WTC11 (cell line): ENCODE measurements at regions not wholly inside any gene's neighbourhood (a gene's known extent, or its start where the extent isn't known, plus 50 kb on each side); places are given as distances from the start of the nearest gene placed in this dataset.

Experiments used
- CBFB ChIP-seq: sonication (generic); formaldehyde crosslinking; IDR thresholded peaks from 2 replicates; pipeline ENCODE4 v1.8.1; 2022; ENCODE audit warnings: mild to moderate bottlenecking, low read depth, missing genetic modification reagents
- CREB1 ChIP-seq: sonication (generic); formaldehyde crosslinking; IDR thresholded peaks from 2 replicates; pipeline ENCODE4 v1.8.0; 2023; ENCODE audit warnings: mild to moderate bottlenecking, missing genetic modification reagents
- FOXK1 ChIP-seq: sonication (generic); formaldehyde crosslinking; IDR thresholded peaks from 2 replicates; pipeline ENCODE4 v1.8.0; 2022; ENCODE audit warnings: mild to moderate bottlenecking, moderate library complexity, missing genetic modification reagents
- FOXP1 ChIP-seq: sonication (generic); formaldehyde crosslinking; IDR thresholded peaks from 2 replicates; pipeline ENCODE4 v1.8.0; 2022; ENCODE audit warnings: missing genetic modification reagents, mild to moderate bottlenecking, moderate library complexity, borderline replicate concordance
- FOXP4 ChIP-seq: sonication (generic); formaldehyde crosslinking; IDR thresholded peaks from 2 replicates; pipeline ENCODE4 v1.8.0; 2022; ENCODE audit warnings: mild to moderate bottlenecking, missing genetic modification reagents
- TP53 ChIP-seq: sonication (generic); formaldehyde crosslinking; IDR thresholded peaks from 2 replicates; pipeline ENCODE4 v1.8.1; 2023; ENCODE audit warnings: mild to moderate bottlenecking, missing genetic modification reagents
- ZNF423 ChIP-seq: fragments of 250-450 bp; sonication (Bioruptor Pico); IDR thresholded peaks from 2 replicates; pipeline ENCODE4 v2.1.2; 2022; ENCODE audit warnings: mild to moderate bottlenecking, moderate library complexity
- TF ChIP-seq, protein P1 (sequence below): fragments of 200-600 bp; IDR thresholded peaks from 2 replicates; pipeline ENCODE4 v1.8.0; 2022; ENCODE audit warnings: antibody characterized with exemption
- TF ChIP-seq, protein P2 (sequence below): sonication (generic); formaldehyde crosslinking; IDR thresholded peaks from 2 replicates; pipeline ENCODE4 v1.8.1; 2022; ENCODE audit warnings: low read depth, mild to moderate bottlenecking, moderate library complexity, missing genetic modification reagents, borderline replicate concordance
- TF ChIP-seq, protein P3 (sequence below): sonication (generic); formaldehyde crosslinking; IDR thresholded peaks from 2 replicates; pipeline ENCODE4 v1.8.1; 2023; ENCODE audit warnings: mild to moderate bottlenecking, moderate library complexity, missing genetic modification reagents

GRCh38 chr1:209229494-209230061 is 353.9 kb upstream of the CAMK1G start:
- no peak for TF ChIP-seq CBFB (CRISPR knock-in tag)
- TF ChIP-seq, protein P1, sequence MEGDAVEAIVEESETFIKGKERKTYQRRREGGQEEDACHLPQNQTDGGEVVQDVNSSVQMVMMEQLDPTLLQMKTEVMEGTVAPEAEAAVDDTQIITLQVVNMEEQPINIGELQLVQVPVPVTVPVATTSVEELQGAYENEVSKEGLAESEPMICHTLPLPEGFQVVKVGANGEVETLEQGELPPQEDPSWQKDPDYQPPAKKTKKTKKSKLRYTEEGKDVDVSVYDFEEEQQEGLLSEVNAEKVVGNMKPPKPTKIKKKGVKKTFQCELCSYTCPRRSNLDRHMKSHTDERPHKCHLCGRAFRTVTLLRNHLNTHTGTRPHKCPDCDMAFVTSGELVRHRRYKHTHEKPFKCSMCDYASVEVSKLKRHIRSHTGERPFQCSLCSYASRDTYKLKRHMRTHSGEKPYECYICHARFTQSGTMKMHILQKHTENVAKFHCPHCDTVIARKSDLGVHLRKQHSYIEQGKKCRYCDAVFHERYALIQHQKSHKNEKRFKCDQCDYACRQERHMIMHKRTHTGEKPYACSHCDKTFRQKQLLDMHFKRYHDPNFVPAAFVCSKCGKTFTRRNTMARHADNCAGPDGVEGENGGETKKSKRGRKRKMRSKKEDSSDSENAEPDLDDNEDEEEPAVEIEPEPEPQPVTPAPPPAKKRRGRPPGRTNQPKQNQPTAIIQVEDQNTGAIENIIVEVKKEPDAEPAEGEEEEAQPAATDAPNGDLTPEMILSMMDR = no peak
- TF ChIP-seq, protein P2, sequence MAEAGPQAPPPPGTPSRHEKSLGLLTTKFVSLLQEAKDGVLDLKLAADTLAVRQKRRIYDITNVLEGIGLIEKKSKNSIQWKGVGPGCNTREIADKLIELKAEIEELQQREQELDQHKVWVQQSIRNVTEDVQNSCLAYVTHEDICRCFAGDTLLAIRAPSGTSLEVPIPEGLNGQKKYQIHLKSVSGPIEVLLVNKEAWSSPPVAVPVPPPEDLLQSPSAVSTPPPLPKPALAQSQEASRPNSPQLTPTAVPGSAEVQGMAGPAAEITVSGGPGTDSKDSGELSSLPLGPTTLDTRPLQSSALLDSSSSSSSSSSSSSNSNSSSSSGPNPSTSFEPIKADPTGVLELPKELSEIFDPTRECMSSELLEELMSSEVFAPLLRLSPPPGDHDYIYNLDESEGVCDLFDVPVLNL = no peak
- no peak for TF ChIP-seq FOXP4 (CRISPR knock-in tag)
- TF ChIP-seq TP53 (CRISPR knock-in tag) = no peak
- TF ChIP-seq ZNF423 = no peak
- TF ChIP-seq FOXK1 (CRISPR knock-in tag) = no peak
- no peak for TF ChIP-seq CREB1 (CRISPR knock-in tag)
- TF ChIP-seq FOXP1 (CRISPR knock-in tag) = no peak
- TF ChIP-seq, protein P3, sequence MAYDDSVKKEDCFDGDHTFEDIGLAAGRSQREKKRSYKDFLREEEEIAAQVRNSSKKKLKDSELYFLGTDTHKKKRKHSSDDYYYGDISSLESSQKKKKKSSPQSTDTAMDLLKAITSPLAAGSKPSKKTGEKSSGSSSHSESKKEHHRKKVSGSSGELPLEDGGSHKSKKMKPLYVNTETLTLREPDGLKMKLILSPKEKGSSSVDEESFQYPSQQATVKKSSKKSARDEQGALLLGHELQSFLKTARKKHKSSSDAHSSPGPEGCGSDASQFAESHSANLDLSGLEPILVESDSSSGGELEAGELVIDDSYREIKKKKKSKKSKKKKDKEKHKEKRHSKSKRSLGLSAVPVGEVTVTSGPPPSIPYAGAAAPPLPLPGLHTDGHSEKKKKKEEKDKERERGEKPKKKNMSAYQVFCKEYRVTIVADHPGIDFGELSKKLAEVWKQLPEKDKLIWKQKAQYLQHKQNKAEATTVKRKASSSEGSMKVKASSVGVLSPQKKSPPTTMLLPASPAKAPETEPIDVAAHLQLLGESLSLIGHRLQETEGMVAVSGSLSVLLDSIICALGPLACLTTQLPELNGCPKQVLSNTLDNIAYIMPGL (CRISPR knock-in tag) = no peak
